ENCODE measurements at regions not wholly inside any gene's neighbourhood (a gene's known extent, or its start where the extent isn't known, plus 50 kb on each side); places are given as distances from the start of the nearest gene placed in this dataset.

DNA sequence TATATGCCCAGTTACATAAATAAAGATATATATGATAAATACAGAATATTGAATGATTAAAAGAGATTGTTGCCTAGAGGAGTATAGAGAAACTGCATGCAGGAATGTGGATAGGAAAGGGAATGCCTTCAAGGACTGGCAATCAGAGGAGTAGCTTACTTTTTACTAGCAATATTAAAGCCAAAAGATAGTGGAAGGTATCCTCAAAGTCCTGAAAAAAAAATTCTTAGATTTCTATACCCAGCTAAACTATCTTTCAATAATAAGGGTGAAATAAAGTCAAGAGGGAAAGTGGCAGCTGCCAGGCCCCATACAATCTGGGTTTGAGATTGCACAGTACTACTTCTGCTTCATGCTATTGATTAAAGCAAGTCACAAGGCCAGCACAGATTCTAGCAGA is 733.2 kb downstream of the GATA3 start:
- TF ChIP-seq, protein P1, sequence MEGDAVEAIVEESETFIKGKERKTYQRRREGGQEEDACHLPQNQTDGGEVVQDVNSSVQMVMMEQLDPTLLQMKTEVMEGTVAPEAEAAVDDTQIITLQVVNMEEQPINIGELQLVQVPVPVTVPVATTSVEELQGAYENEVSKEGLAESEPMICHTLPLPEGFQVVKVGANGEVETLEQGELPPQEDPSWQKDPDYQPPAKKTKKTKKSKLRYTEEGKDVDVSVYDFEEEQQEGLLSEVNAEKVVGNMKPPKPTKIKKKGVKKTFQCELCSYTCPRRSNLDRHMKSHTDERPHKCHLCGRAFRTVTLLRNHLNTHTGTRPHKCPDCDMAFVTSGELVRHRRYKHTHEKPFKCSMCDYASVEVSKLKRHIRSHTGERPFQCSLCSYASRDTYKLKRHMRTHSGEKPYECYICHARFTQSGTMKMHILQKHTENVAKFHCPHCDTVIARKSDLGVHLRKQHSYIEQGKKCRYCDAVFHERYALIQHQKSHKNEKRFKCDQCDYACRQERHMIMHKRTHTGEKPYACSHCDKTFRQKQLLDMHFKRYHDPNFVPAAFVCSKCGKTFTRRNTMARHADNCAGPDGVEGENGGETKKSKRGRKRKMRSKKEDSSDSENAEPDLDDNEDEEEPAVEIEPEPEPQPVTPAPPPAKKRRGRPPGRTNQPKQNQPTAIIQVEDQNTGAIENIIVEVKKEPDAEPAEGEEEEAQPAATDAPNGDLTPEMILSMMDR (IDR thresholded peaks at IDR 0.05; ENCODE audit: low read length) = no peak
- TF ChIP-seq EZH2 (IDR thresholded peaks at IDR 0.05; ENCODE audit: borderline replicate concordance, low read length) = no peak
